Muscle of arm (tissue), 1 donor: ENCODE measurements at regions not wholly inside any gene's neighbourhood (a gene's known extent, or its start where the extent isn't known, plus 50 kb on each side); places are given as distances from the start of the nearest gene placed in this dataset.

Source experiments
- DNase-seq: peaks from one replicate; pipeline ENCODE4 v3.0.0-alpha.2; 2013

- DNase-seq = no peak
Observed at GRCh38 chr12:115355301-115355700, 671.3 kb upstream of the TBX3 start.

GRCh38 chr12:115354007-115354890 lies 670.3 kb upstream of the TBX3 start:
- peak; percentile 36 for DNase-seq

- no peak for DNase-seq
Observed at GRCh38 chr12:115353467-115353866, 669.5 kb upstream of the TBX3 start.

- no peak for DNase-seq
Observed at GRCh38 chr12:115351514-115352077, 667.6 kb upstream of the TBX3 start.

GRCh38 chr12:115349711-115350110 lies 665.7 kb upstream of the TBX3 start:
- DNase-seq = no peak

GRCh38 chr12:115348301-115348700 lies 664.3 kb upstream of the TBX3 start:
- no peak for DNase-seq

- DNase-seq = no peak
Observed at GRCh38 chr12:115343601-115344000, 659.6 kb upstream of the TBX3 start.

- no peak for DNase-seq
Observed at GRCh38 chr12:115343008-115343407, 659.0 kb upstream of the TBX3 start.

GRCh38 chr12:115341442-115341841 lies 657.5 kb upstream of the TBX3 start:
- peak; percentile 80 for DNase-seq

GRCh38 chr12:115338566-115339294 lies 654.8 kb upstream of the TBX3 start:
- DNase-seq = no peak

- DNase-seq = no peak
Observed at GRCh38 chr12:115337693-115338543, 653.9 kb upstream of the TBX3 start.

- DNase-seq = no peak
Observed at GRCh38 chr12:115336506-115336905, 652.5 kb upstream of the TBX3 start.

- DNase-seq = no peak
Observed at GRCh38 chr12:115335594-115335993, 651.6 kb upstream of the TBX3 start.

GRCh38 chr12:115335048-115335447 lies 651.1 kb upstream of the TBX3 start:
- no peak for DNase-seq

GRCh38 chr12:115332945-115333344 lies 649.0 kb upstream of the TBX3 start:
- peak; percentile 41 for DNase-seq

GRCh38 chr12:115325858-115326257 lies 641.9 kb upstream of the TBX3 start:
- DNase-seq = no peak

GRCh38 chr12:115324949-115325593 lies 641.1 kb upstream of the TBX3 start:
- DNase-seq = no peak

GRCh38 chr12:115323223-115323905 lies 639.4 kb upstream of the TBX3 start:
- DNase-seq = no peak

GRCh38 chr12:115322275-115322674 lies 638.3 kb upstream of the TBX3 start:
- no peak for DNase-seq

GRCh38 chr12:115320967-115321366 lies 637.0 kb upstream of the TBX3 start:
- no peak for DNase-seq

GRCh38 chr12:115320451-115320850 lies 636.5 kb upstream of the TBX3 start:
- DNase-seq = no peak
